ENCODE measurements at regions not wholly inside any gene's neighbourhood (a gene's known extent, or its start where the extent isn't known, plus 50 kb on each side); places are given as distances from the start of the nearest gene placed in this dataset.

GRCh38 chr4:167973513-167973912, 118.8 kb upstream of the ANXA10 start:
- H3K27ac ChIP-seq (ENCODE audit: low read depth, low read length), result no peak overlapping the region
- intact Hi-C loops (cut with micrococcal nuclease), result no loop called here
- TF ChIP-seq ZFX (IDR thresholded peaks at IDR 0.05), result no peak
- no peak for TF ChIP-seq EZH2 (IDR thresholded peaks at IDR 0.05)
- TF ChIP-seq REST (IDR thresholded peaks at IDR 0.05; ENCODE audit: low read depth), result no peak
- TF ChIP-seq SP1 (IDR thresholded peaks at IDR 0.05; ENCODE audit: low read depth), result no peak
- TF ChIP-seq ZNF274 (IDR thresholded peaks at IDR 0.05; ENCODE audit: low read depth, low read length), result no peak
- TF ChIP-seq RAD21 (IDR thresholded peaks at IDR 0.05; ENCODE audit: low read depth), result no peak
- TF ChIP-seq SRF (IDR thresholded peaks at IDR 0.05; ENCODE audit: low read depth), result no peak
- no peak for TF ChIP-seq MAX (IDR thresholded peaks at IDR 0.05)
- TF ChIP-seq CTCF (IDR thresholded peaks at IDR 0.05 in 2 of 3, conservative IDR thresholded peaks at IDR 0.05 in 1 of 3; ENCODE audit: borderline replicate concordance in 1 of 3, insufficient read depth in 1 of 3, low read depth in 2 of 3, low read length in 2 of 3), result no peak
- TF ChIP-seq YY1 (IDR thresholded peaks at IDR 0.05; ENCODE audit: extremely low read depth, insufficient replicate concordance, low read depth, low read length), result no peak
- TF ChIP-seq POLR2AphosphoS5 (IDR thresholded peaks at IDR 0.05; ENCODE audit: low read depth, low read length), result no peak
- no peak for TF ChIP-seq ATF3 (IDR thresholded peaks at IDR 0.05)
- TF ChIP-seq CBX3 (IDR thresholded peaks at IDR 0.05; ENCODE audit: low read depth), result no peak
- TF ChIP-seq ZBTB33 (IDR thresholded peaks at IDR 0.05; ENCODE audit: extremely low read depth, insufficient replicate concordance, low read length), result no peak
- TF ChIP-seq CEBPB (IDR thresholded peaks at IDR 0.05; ENCODE audit: low read depth), result no peak
- no peak for TF ChIP-seq JUND (IDR thresholded peaks at IDR 0.05)
- no peak for TF ChIP-seq TCF7L2 (IDR thresholded peaks at IDR 0.05; ENCODE audit: borderline replicate concordance, extremely low read depth, insufficient read depth, insufficient read length)
- no peak for TF ChIP-seq EZH2phosphoT487 (IDR thresholded peaks at IDR 0.05; ENCODE audit: borderline replicate concordance)
- ChIA-PET RAD21 (ENCODE audit: low non-redundant PET in 1 of 2, low total read pairs in 2 of 2, uncharacterized antibody in 2 of 2, unreplicated experiment in 2 of 2) (no interaction called here), POLR2A (no interaction called here), CTCF (no interaction called here)
- no TSS peak for BruUV-seq (replicated peaks)
- H3K36me3 ChIP-seq (ENCODE audit: control insufficient read depth in 1 of 2, insufficient read depth in 2 of 2, low read length in 2 of 2), result no peaks in the 10 kb centered on the region
- H3K9me2 ChIP-seq (ENCODE audit: insufficient read depth), result no peaks in the 10 kb centered on the region
- peaks cover 4% of the 10 kb centered on the region in 2 experiments; a peak in 2 of 4 replicates for H3K9me3 ChIP-seq (ENCODE audit: control insufficient read depth in 1 of 2, insufficient read depth in 1 of 2, low read depth in 1 of 2, low read length in 2 of 2)
- H3K4me1 ChIP-seq (ENCODE audit: control insufficient read depth in 1 of 2, insufficient read depth in 2 of 2, low read length in 2 of 2), result no peaks in the 10 kb centered on the region
- DNase-seq (ENCODE audit: low read depth, low spot score) (no peak), ATAC-seq (no peak)
- no peak overlapping the region for H3K4me3 ChIP-seq (replicated peaks in 1 of 2; ENCODE audit: low read depth in 1 of 2, low read length in 2 of 2)
- no peak overlapping the region for H3K4me2 ChIP-seq (ENCODE audit: low read length)
- no peaks in the 10 kb centered on the region for H3K27me3 ChIP-seq (ENCODE audit: insufficient read depth, low read length)
- no peak overlapping the region for H3K9ac ChIP-seq (ENCODE audit: low read length)
- no peaks in the 10 kb centered on the region for H3K79me2 ChIP-seq (ENCODE audit: insufficient read depth, low read length)
- H4K20me1 ChIP-seq (ENCODE audit: insufficient read depth), result no peaks in the 10 kb centered on the region
- H2AFZ ChIP-seq (ENCODE audit: low read depth, low read length, poor library complexity, severe bottlenecking), result no peak overlapping the region

All from HCT116 (cell line).